K562 (cell line): ENCODE measurements at regions not wholly inside any gene's neighbourhood (a gene's known extent, or its start where the extent isn't known, plus 50 kb on each side); places are given as distances from the start of the nearest gene placed in this dataset.

Source experiments
- ATAC-seq: fragments of 200-7000 bp; cut with Tn5 transposase; 3 replicates; pipeline ENCODE4 v1.9.1; 2020; ENCODE audit warnings: moderate library complexity
- BruUV-seq: library from RNA; stranded (reverse); fragments of 400-500 nt; replicated peaks from 2 replicates; lab custom pipeline; 2021; lab: Mats Ljungman, UMichigan
- CTCF ChIA-PET: fragments of 300-600 bp; formaldehyde crosslinking; extraction: SDS; loops from one replicate; lab custom pipeline; 2021; ENCODE audit warnings: low intra/inter-chr PET ratio; lab: Yijun Ruan, JAX
- POLR2A ChIA-PET: fragments of 300-600, 350-650 bp; sonication (Branson Sonifier 250); formaldehyde crosslinking; extraction: SDS; loops from one replicate; lab custom pipeline; 2021; ENCODE audit warnings: antibody characterized with exemption, inconsistent platforms; lab: Yijun Ruan, JAX
- DNase-seq, 4 experiments: peaks; one replicate each; pipeline versions ENCODE4 v3.0.0 to v3.0.0-alpha.2; 2011 to 2018; ENCODE audit warnings: low spot score in 3 of 4, mixed read lengths in 3 of 4; ENCODE audit errors: extremely low read depth in 1 of 4
- FAIRE-seq: peaks from 2 replicates; lab custom pipeline; 2011; peaks lifted over from hg19 to GRCh38; lab: Jason Lieb, UNC
- H2AFZ ChIP-seq: 2 replicates; pipeline ENCODE4 v1.6.0; 2011; ENCODE audit warnings: low read depth, low read length, control low read depth, inconsistent platforms
- H3K27ac ChIP-seq: fragments of 200-600 bp; 3 replicates; pipeline ENCODE4 v1.8.0; 2011; ENCODE audit warnings: low read depth, mild to moderate bottlenecking, control low read depth, inconsistent platforms, low read length, moderate library complexity, mixed read lengths; ENCODE audit errors: extremely low read depth
- H3K27me3 ChIP-seq, 2 experiments: fragments of 300-600 bp in 1 of 2; 2 replicates in 1 of 2; 3 replicates in 1 of 2; pipeline versions ENCODE4 v1.6.0 to v1.8.0; 2011; ENCODE audit warnings: inconsistent platforms in 2 of 2, low read length in 2 of 2, mild to moderate bottlenecking in 1 of 2, mixed read lengths in 1 of 2, moderate library complexity in 1 of 2; ENCODE audit not compliant: control insufficient read depth in 2 of 2, insufficient read depth in 2 of 2
- H3K36me3 ChIP-seq: fragments of 300-600 bp; 3 replicates; pipeline ENCODE4 v1.8.0; 2011; ENCODE audit warnings: mild to moderate bottlenecking, low read length, inconsistent platforms; ENCODE audit not compliant: control insufficient read depth, insufficient read depth
- H3K4me1 ChIP-seq, 2 experiments: fragments of 200-600 bp in 1 of 2; replicated peaks in 1 of 2; 2 replicates in 1 of 2; 3 replicates in 1 of 2; pipeline versions ENCODE4 v1.5.1 to v1.8.0; 2011; ENCODE audit warnings: inconsistent platforms in 2 of 2, low read length in 2 of 2, mild to moderate bottlenecking in 1 of 2, mixed read lengths in 1 of 2, moderate library complexity in 1 of 2; ENCODE audit not compliant: control insufficient read depth in 2 of 2, insufficient read depth in 2 of 2
- H3K4me2 ChIP-seq: 2 replicates; pipeline ENCODE4 v1.6.1; 2011; ENCODE audit warnings: low read length, control low read depth, inconsistent platforms, mixed read lengths; ENCODE audit not compliant: insufficient read depth
- H3K4me3 ChIP-seq: fragments of 200-600 bp; sonication (generic), shearing (Covaris generic); 2 replicates; pipeline ENCODE4 v1.5.1; 2016; ENCODE audit warnings: control low read depth, inconsistent platforms
- H3K79me2 ChIP-seq: fragments of 200-600 bp; 3 replicates; pipeline ENCODE4 v1.8.0; 2011; ENCODE audit warnings: low read length, inconsistent platforms; ENCODE audit not compliant: control insufficient read depth, insufficient read depth
- H3K9ac ChIP-seq, 2 experiments: 2 replicates each; pipeline versions ENCODE4 v1.6.0 to v1.6.1; 2011; ENCODE audit warnings: low read depth in 2 of 2, low read length in 2 of 2, control low read depth in 1 of 2, inconsistent platforms in 1 of 2, mild to moderate bottlenecking in 1 of 2, mixed read lengths in 1 of 2; ENCODE audit not compliant: insufficient read depth in 1 of 2
- H3K9me1 ChIP-seq: one replicate; pipeline ENCODE4 v1.6.0; 2011; ENCODE audit warnings: inconsistent platforms, mild to moderate bottlenecking, low read length, moderate library complexity; ENCODE audit not compliant: control insufficient read depth, insufficient read depth
- H3K9me3 ChIP-seq: replicated peaks from 2 replicates; pipeline ENCODE4 v1.5.1; 2011; ENCODE audit warnings: low read depth, low read length, inconsistent platforms; ENCODE audit not compliant: control insufficient read depth, insufficient read depth
- H4K20me1 ChIP-seq: replicated peaks from 2 replicates; pipeline ENCODE4 v1.6.1; 2011; ENCODE audit warnings: low read length, inconsistent platforms, mixed read lengths; ENCODE audit not compliant: control insufficient read depth, insufficient read depth
- EGR1 ChIP-seq: fragments of 450-650 bp; conservative IDR thresholded peaks from 2 replicates; pipeline ENCODE4 v1.6.1; 2017; ENCODE audit warnings: mild to moderate bottlenecking
- ETS2 ChIP-seq: IDR thresholded peaks from 2 replicates; pipeline ENCODE4 v1.6.1; 2016; ENCODE audit warnings: borderline replicate concordance, missing genetic modification characterization, mild to moderate bottlenecking, moderate library complexity, missing compliant biosample characterization; ENCODE audit not compliant: poor library complexity, severe bottlenecking
- HNRNPH1 ChIP-seq: fragments of 200-400 bp; formaldehyde crosslinking; optimal IDR thresholded peaks from 2 replicates; pipeline ENCODE3; 2017; ENCODE audit warnings: low read depth, mild to moderate bottlenecking, low read length, moderate library complexity
- KDM1A ChIP-seq, 2 experiments: fragments of 450-650 bp; IDR thresholded peaks; 2 replicates each; pipeline ENCODE4 v1.6.1; 2016; ENCODE audit warnings: mild to moderate bottlenecking in 2 of 2
- MBD2 ChIP-seq: sonication (generic); IDR thresholded peaks from 2 replicates; pipeline ENCODE4 v1.6.1; 2016; ENCODE audit warnings: low read depth, borderline replicate concordance
- PHTF2 ChIP-seq: fragments of 250-450 bp; sonication (Bioruptor Pico); IDR thresholded peaks from 2 replicates; pipeline ENCODE4 v1.5.0; 2021; ENCODE audit warnings: mild to moderate bottlenecking
- RFX1 ChIP-seq: fragments of 450-650 bp; IDR thresholded peaks from 2 replicates; pipeline ENCODE4 v1.6.1; 2016; ENCODE audit warnings: mild to moderate bottlenecking, moderate library complexity
- SAP30 ChIP-seq: fragments of 200-600 bp; sonication (generic); IDR thresholded peaks from 2 replicates; pipeline ENCODE4 v1.6.1; 2012; ENCODE audit warnings: borderline replicate concordance, low read depth, mild to moderate bottlenecking, moderate library complexity, low read length, control low read depth, inconsistent platforms; ENCODE audit not compliant: insufficient read depth, poor library complexity, severe bottlenecking
- SPI1 ChIP-seq: IDR thresholded peaks from 2 replicates; pipeline ENCODE4 v1.6.1; 2011; ENCODE audit warnings: low read depth, low read length, control low read depth, borderline replicate concordance
- ZNF3 ChIP-seq: fragments of 250-450 bp; sonication (Bioruptor Pico); IDR thresholded peaks from 2 replicates; pipeline ENCODE4 v1.5.0; 2021; ENCODE audit warnings: mild to moderate bottlenecking, moderate library complexity
- ZSCAN29 ChIP-seq: fragments of 450-650 bp; IDR thresholded peaks from 2 replicates; pipeline ENCODE4 v1.6.1; 2017
- WGBS: fragments of 100-300 bp; shearing (Covaris generic); methylation state at CpG from one replicate; pipeline ENCODE4 v1.1.6; 2016; ENCODE audit warnings: low coverage, mixed read lengths; ENCODE audit not compliant: insufficient coverage; ENCODE audit errors: missing lambda C conversion rate; 5-methylcytosine and 5-hydroxymethylcytosine counted together
- in situ Hi-C: fragments of 300-500 bp; cut with MboI; formaldehyde crosslinking; loops from 4 replicates; pipeline ENCODE4 v1.15.0; 2018; ENCODE audit warnings: inconsistent platforms, mixed read lengths
- intact Hi-C: fragments of 100-400 bp; cut with micrococcal nuclease; formaldehyde crosslinking; loops from 2 replicates; pipeline ENCODE4 v1.14.2; 2022
- TF ChIP-seq, protein P1 (sequence below): fragments of 450-650 bp; IDR thresholded peaks from 2 replicates; pipeline ENCODE4 v1.6.1; 2017; ENCODE audit warnings: antibody characterized with exemption
- TF ChIP-seq, protein P2 (sequence below): sonication (generic); formaldehyde crosslinking; IDR thresholded peaks from 2 replicates; pipeline ENCODE4 v1.8.0; 2023; ENCODE audit warnings: mild to moderate bottlenecking, missing genetic modification reagents
- TF ChIP-seq, protein P3 (sequence below): fragments of 450-650 bp; formaldehyde crosslinking; IDR thresholded peaks from 2 replicates; pipeline ENCODE4 v1.4.0; 2020; ENCODE audit warnings: mild to moderate bottlenecking

DNA sequence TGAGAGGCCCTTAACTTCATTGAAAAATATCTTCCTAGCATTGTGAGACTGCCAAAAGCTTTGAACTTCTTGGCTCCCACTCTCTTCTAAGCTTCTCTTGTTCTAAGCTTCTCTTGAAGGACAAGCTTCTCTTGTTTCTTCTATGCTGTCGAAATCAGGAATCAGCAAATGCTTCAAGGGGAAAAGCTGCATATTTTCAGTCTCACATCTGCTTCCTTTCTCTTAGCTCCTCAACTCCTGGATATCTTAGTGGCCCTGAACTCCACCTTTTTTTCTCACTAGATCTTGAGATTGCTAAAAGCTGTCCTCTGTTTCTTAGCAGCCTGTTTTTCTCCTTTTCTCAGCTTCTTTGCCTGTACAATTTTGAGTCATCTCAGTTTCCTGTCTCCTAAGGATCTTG is 73.0 kb downstream of the NEUROD6 start (continued):
- TF ChIP-seq, protein P1, sequence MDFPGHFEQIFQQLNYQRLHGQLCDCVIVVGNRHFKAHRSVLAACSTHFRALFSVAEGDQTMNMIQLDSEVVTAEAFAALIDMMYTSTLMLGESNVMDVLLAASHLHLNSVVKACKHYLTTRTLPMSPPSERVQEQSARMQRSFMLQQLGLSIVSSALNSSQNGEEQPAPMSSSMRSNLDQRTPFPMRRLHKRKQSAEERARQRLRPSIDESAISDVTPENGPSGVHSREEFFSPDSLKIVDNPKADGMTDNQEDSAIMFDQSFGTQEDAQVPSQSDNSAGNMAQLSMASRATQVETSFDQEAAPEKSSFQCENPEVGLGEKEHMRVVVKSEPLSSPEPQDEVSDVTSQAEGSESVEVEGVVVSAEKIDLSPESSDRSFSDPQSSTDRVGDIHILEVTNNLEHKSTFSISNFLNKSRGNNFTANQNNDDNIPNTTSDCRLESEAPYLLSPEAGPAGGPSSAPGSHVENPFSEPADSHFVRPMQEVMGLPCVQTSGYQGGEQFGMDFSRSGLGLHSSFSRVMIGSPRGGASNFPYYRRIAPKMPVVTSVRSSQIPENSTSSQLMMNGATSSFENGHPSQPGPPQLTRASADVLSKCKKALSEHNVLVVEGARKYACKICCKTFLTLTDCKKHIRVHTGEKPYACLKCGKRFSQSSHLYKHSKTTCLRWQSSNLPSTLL = no peak

DNA sequence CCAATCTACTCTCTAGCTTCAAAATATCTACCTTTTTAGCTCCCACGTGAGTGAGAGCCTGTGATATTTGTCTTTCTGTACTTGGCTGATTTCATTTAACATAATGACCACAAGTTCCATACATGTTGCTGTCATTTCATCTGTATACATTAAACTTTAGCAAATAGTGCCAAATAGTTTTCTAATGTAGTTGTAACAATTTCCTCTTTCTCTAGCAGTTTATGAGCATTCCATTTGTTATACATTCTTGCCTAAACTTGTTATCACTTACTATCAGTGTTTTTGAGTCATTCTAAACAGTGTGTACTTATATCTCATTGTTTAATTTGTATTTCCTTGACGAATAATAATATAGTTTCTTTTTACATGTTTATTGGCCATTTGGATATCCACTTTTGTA is 77.2 kb downstream of the NEUROD6 start:
- no peak overlapping the region for H3K9ac ChIP-seq
- no peaks in the 10 kb centered on the region for H3K36me3 ChIP-seq
- H2AFZ ChIP-seq = no peak overlapping the region
- ChIA-PET CTCF (no interaction called here), POLR2A (no interaction called here)
- H3K4me3 ChIP-seq = no peak overlapping the region
- no peak for ATAC-seq
- H3K4me1 ChIP-seq = no peaks in the 10 kb centered on the region
- in situ Hi-C loops (no loop called here), intact Hi-C loops (no loop called here)
- no peaks in the 10 kb centered on the region for H4K20me1 ChIP-seq
- H3K9me3 ChIP-seq = no peaks in the 10 kb centered on the region
- H3K27ac ChIP-seq = no peak overlapping the region
- H3K4me2 ChIP-seq = no peak overlapping the region
- FAIRE-seq = no peak
- 0% methylated on average over 2 of the region's 2 CpGs for WGBS
- H3K79me2 ChIP-seq = no peaks in the 10 kb centered on the region
- BruUV-seq = no TSS peak
- no peaks in the 10 kb centered on the region for H3K9me1 ChIP-seq
- no peak for DNase-seq
- H3K27me3 ChIP-seq = no peaks in the 10 kb centered on the region; a peak in 1 of 5 replicates
- TF ChIP-seq ZNF3 (CRISPR knock-in tag) (no peak), SPI1 (no peak), PHTF2 (CRISPR knock-in tag) (no peak), ZSCAN29 (no peak), RFX1 (no peak), HNRNPH1 (no peak), SAP30 (no peak), ETS2 (no peak), EGR1 (no peak), MBD2 (no peak), KDM1A (IDR thresholded peaks at IDR 0.05) (no peak)
- TF ChIP-seq, protein P2, sequence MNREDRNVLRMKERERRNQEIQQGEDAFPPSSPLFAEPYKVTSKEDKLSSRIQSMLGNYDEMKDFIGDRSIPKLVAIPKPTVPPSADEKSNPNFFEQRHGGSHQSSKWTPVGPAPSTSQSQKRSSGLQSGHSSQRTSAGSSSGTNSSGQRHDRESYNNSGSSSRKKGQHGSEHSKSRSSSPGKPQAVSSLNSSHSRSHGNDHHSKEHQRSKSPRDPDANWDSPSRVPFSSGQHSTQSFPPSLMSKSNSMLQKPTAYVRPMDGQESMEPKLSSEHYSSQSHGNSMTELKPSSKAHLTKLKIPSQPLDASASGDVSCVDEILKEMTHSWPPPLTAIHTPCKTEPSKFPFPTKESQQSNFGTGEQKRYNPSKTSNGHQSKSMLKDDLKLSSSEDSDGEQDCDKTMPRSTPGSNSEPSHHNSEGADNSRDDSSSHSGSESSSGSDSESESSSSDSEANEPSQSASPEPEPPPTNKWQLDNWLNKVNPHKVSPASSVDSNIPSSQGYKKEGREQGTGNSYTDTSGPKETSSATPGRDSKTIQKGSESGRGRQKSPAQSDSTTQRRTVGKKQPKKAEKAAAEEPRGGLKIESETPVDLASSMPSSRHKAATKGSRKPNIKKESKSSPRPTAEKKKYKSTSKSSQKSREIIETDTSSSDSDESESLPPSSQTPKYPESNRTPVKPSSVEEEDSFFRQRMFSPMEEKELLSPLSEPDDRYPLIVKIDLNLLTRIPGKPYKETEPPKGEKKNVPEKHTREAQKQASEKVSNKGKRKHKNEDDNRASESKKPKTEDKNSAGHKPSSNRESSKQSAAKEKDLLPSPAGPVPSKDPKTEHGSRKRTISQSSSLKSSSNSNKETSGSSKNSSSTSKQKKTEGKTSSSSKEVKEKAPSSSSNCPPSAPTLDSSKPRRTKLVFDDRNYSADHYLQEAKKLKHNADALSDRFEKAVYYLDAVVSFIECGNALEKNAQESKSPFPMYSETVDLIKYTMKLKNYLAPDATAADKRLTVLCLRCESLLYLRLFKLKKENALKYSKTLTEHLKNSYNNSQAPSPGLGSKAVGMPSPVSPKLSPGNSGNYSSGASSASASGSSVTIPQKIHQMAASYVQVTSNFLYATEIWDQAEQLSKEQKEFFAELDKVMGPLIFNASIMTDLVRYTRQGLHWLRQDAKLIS (CRISPR knock-in tag) = no peak
- TF ChIP-seq, protein P3, sequence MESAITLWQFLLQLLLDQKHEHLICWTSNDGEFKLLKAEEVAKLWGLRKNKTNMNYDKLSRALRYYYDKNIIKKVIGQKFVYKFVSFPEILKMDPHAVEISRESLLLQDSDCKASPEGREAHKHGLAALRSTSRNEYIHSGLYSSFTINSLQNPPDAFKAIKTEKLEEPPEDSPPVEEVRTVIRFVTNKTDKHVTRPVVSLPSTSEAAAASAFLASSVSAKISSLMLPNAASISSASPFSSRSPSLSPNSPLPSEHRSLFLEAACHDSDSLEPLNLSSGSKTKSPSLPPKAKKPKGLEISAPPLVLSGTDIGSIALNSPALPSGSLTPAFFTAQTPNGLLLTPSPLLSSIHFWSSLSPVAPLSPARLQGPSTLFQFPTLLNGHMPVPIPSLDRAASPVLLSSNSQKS (CRISPR knock-in tag) = no peak
